Left ventricle myocardium inferior (tissue), 1 donor: ENCODE measurements at regions not wholly inside any gene's neighbourhood (a gene's known extent, or its start where the extent isn't known, plus 50 kb on each side); places are given as distances from the start of the nearest gene placed in this dataset.

Experiments used
- DNase-seq: peaks from one replicate; pipeline ENCODE4 v3.0.0-alpha.2; 2020
- H3K27ac ChIP-seq: fragments of 200-600 bp; replicated peaks from 2 replicates; pipeline ENCODE4 v1.8.0; 2021
- H3K27me3 ChIP-seq: fragments of 200-600 bp; 2 replicates; pipeline ENCODE4 v1.8.0; 2021; ENCODE audit warnings: low read depth
- H3K36me3 ChIP-seq: fragments of 200-600 bp; 2 replicates; pipeline ENCODE4 v1.8.0; 2021
- H3K4me1 ChIP-seq: fragments of 200-600 bp; 2 replicates; pipeline ENCODE4 v1.8.0; 2021
- H3K4me3 ChIP-seq: fragments of 200-600 bp; 2 replicates; pipeline ENCODE4 v1.8.0; 2021; ENCODE audit warnings: mild to moderate bottlenecking, moderate library complexity
- H3K9me3 ChIP-seq: fragments of 200-600 bp; replicated peaks from 2 replicates; pipeline ENCODE4 v1.8.0; 2021
- CTCF ChIP-seq: fragments of 200-600 bp; IDR thresholded peaks from 2 replicates; pipeline ENCODE4 v1.8.0; 2021; ENCODE audit warnings: antibody characterized with exemption, mild to moderate bottlenecking, borderline replicate concordance
- intact Hi-C: fragments of 100-400 bp; cut with micrococcal nuclease; formaldehyde crosslinking; loops from one replicate; pipeline ENCODE4 v1.11.0; 2022
- donor health status: DM: no; HTN: yes; CAD: no; lungs with severe emphysema.

GRCh38 chr20:24368253-24368652 is 101.2 kb upstream of the SYNDIG1 start:
- H3K36me3 ChIP-seq = no peaks in the 10 kb centered on the region
- no peak for DNase-seq
- no peak for TF ChIP-seq CTCF
- H3K4me1 ChIP-seq = no peaks in the 10 kb centered on the region
- no peak overlapping the region for H3K27ac ChIP-seq
- H3K27me3 ChIP-seq = peaks cover 8% of the 10 kb centered on the region
- H3K4me3 ChIP-seq = no peak overlapping the region
- H3K9me3 ChIP-seq = no peaks in the 10 kb centered on the region
- intact Hi-C loops = no loop called here

GRCh38 chr20:24366336-24367004 is 103.0 kb upstream of the SYNDIG1 start:
- Histone ChIP-seq H3K4me1 (no peaks in the 10 kb centered on the region), H3K36me3 (no peaks in the 10 kb centered on the region), H3K27ac (no peak overlapping the region), H3K27me3 (peaks cover 8% of the 10 kb centered on the region), H3K4me3 (no peak overlapping the region), H3K9me3 (peaks cover 13% of the 10 kb centered on the region)
- intact Hi-C loops = no loop called here
- no peak for DNase-seq
- no peak for TF ChIP-seq CTCF

- no peaks in the 10 kb centered on the region for H3K4me1 ChIP-seq
- H3K4me3 ChIP-seq = no peak overlapping the region
- H3K9me3 ChIP-seq = peaks cover 15% of the 10 kb centered on the region
- H3K36me3 ChIP-seq = no peaks in the 10 kb centered on the region
- intact Hi-C loops = no loop called here
- peaks cover 8% of the 10 kb centered on the region for H3K27me3 ChIP-seq
- H3K27ac ChIP-seq = no peak overlapping the region
- no peak for TF ChIP-seq CTCF
- DNase-seq = no peak
These were observed 103.8 kb upstream of the SYNDIG1 start for GRCh38 chr20:24365670-24366069.

GRCh38 chr20:24364482-24364881 is 104.9 kb upstream of the SYNDIG1 start:
- Histone ChIP-seq H3K9me3 (peaks cover 15% of the 10 kb centered on the region), H3K27ac (no peak overlapping the region), H3K27me3 (peaks cover 8% of the 10 kb centered on the region), H3K4me1 (peaks cover under 1% of the 10 kb centered on the region), H3K36me3 (no peaks in the 10 kb centered on the region), H3K4me3 (no peak overlapping the region)
- intact Hi-C loops = no loop called here
- no peak for TF ChIP-seq CTCF
- DNase-seq = no peak

GRCh38 chr20:24363031-24363430 is 106.4 kb upstream of the SYNDIG1 start:
- H3K27me3 ChIP-seq = peaks cover 8% of the 10 kb centered on the region
- no peak overlapping the region for H3K4me3 ChIP-seq
- H3K4me1 ChIP-seq = peaks cover 2% of the 10 kb centered on the region
- peaks cover 15% of the 10 kb centered on the region for H3K9me3 ChIP-seq
- no peaks in the 10 kb centered on the region for H3K36me3 ChIP-seq
- DNase-seq = no peak
- no peak overlapping the region for H3K27ac ChIP-seq
- intact Hi-C loops = no loop called here
- no peak for TF ChIP-seq CTCF
